Natural killer cell (primary cell): ENCODE measurements at regions not wholly inside any gene's neighbourhood (a gene's known extent, or its start where the extent isn't known, plus 50 kb on each side); places are given as distances from the start of the nearest gene placed in this dataset.
A peak's percentile ranks its signal among the peaks of the same experiment; 100 is the strongest.
"Not testable (repeated sequence)": the region's sequence is repeated elsewhere in the genome, so short reads cannot be mapped to it uniquely, and the experiment has no call there.

Experiments used
- ATAC-seq, 3 donors: fragments of 150-1000 bp in 2 of 3; fragments of 200-7000 bp in 1 of 3; cut with Tn5 transposase; 1 replicate in 1 of 3; 2 replicates in 2 of 3; pipeline ENCODE4 v1.10.0; 2021; ENCODE audit warnings: mild to moderate bottlenecking in 2 of 3, moderate library complexity in 2 of 3
- DNase-seq, 2 donors: peaks; one replicate each; pipeline versions ENCODE4 v3.0.0 to v3.0.0-alpha.2; 2013 to 2021; ENCODE audit warnings: mixed read lengths in 1 of 2
- H3K27ac ChIP-seq: one replicate; pipeline ENCODE4 v1.5.1; 2013; ENCODE audit warnings: mild to moderate bottlenecking, low read length
- H3K27me3 ChIP-seq: one replicate; pipeline ENCODE4 v1.6.1; 2013; ENCODE audit warnings: low read length; ENCODE audit not compliant: control insufficient read depth, insufficient read depth
- H3K36me3 ChIP-seq: one replicate; pipeline ENCODE4 v1.6.1; 2013; ENCODE audit warnings: low read length; ENCODE audit not compliant: control insufficient read depth, insufficient read depth
- H3K4me1 ChIP-seq: one replicate; pipeline ENCODE4 v1.6.1; 2013; ENCODE audit warnings: low read length; ENCODE audit not compliant: control insufficient read depth, insufficient read depth
- H3K4me3 ChIP-seq: one replicate; pipeline ENCODE4 v1.5.1; 2013; ENCODE audit warnings: low read length
- H3K9me3 ChIP-seq: one replicate; pipeline ENCODE4 v1.6.1; 2013; ENCODE audit warnings: low read length; ENCODE audit not compliant: control insufficient read depth, insufficient read depth
- H3K27ac Mint-ChIP-seq, 2 donors: one replicate each; pipeline ENCODE4 v1.8.0; 2022; ENCODE audit warnings: mild to moderate bottlenecking in 2 of 2, mixed read lengths in 2 of 2, moderate library complexity in 1 of 2
- H3K27me3 Mint-ChIP-seq, 2 donors: one replicate each; pipeline ENCODE4 v1.8.0; 2022; ENCODE audit warnings: low read depth in 2 of 2, mixed read lengths in 2 of 2
- H3K36me3 Mint-ChIP-seq: one replicate; pipeline ENCODE4 v1.8.0; 2022; ENCODE audit warnings: mixed read lengths
- H3K4me1 Mint-ChIP-seq, 2 donors: one replicate each; pipeline ENCODE4 v1.8.0; 2022; ENCODE audit warnings: mixed read lengths in 2 of 2
- H3K4me3 Mint-ChIP-seq: one replicate; pipeline ENCODE4 v1.8.0; 2022; ENCODE audit warnings: mild to moderate bottlenecking, moderate library complexity, mixed read lengths
- H3K9me3 Mint-ChIP-seq, 2 donors: one replicate each; pipeline ENCODE4 v1.8.0; 2022; ENCODE audit warnings: mixed read lengths in 2 of 2
- CTCF ChIP-seq: fragments of 200-600 bp; IDR thresholded peaks from one replicate; pipeline ENCODE4 v1.8.0; 2022; ENCODE audit warnings: antibody characterized with exemption
- WGBS: methylation state at CpG from one replicate; pipeline ENCODE4 v1.1.7; 2013; ENCODE audit warnings: missing lambda C conversion rate; ENCODE audit not compliant: insufficient coverage; 5-methylcytosine and 5-hydroxymethylcytosine counted together
- intact Hi-C: fragments of 100-400 bp; cut with micrococcal nuclease; formaldehyde crosslinking; loops from one replicate; pipeline ENCODE4 v1.14.2; 2022

DNA sequence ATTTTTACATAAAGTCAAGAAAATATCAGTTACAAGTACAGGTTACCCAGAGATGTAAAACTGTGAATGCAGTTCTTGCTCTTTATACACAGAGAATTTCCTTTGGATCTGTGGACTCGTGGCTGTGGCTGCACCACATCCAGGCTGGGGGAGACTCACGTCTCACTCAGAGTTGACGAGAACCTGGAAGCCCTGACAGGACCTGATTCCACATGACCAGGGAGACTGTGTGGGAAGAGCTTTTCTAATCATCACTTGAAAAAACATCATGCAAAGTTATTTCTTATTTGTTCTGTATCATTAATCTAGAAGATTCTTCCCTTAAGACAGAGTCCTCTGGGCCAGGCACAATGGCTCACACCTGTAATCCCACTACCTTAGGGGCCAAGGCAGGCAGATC lies 1159.0 kb downstream of the RPIA start:
- DNase-seq (no peak), ATAC-seq (no peak)
- Histone ChIP-seq H3K4me3 (no peak overlapping the region), H3K27ac (no peak overlapping the region), H3K4me1 (peaks cover 9% of the 10 kb centered on the region), H3K9me3 (no peaks in the 10 kb centered on the region), H3K36me3 (no peaks in the 10 kb centered on the region), H3K27me3 (peaks cover 7% of the 10 kb centered on the region)
- 79% methylated on average over 3 of the region's 3 CpGs for WGBS
- peak overlapping the region; percentile 50 for H3K4me3 Mint-ChIP-seq
- intact Hi-C loops, result no loop called here
- H3K36me3 Mint-ChIP-seq, result peaks cover 36% of the 10 kb centered on the region
- no peak for TF ChIP-seq CTCF
- peaks cover 28 to 41% of the 10 kb centered on the region in 2 donors for H3K4me1 Mint-ChIP-seq
- no peak overlapping the region for H3K27ac Mint-ChIP-seq
- H3K9me3 Mint-ChIP-seq, result no peaks in the 10 kb centered on the region
- H3K27me3 Mint-ChIP-seq, result peaks cover 25 to 59% of the 10 kb centered on the region in 2 donors

- TF ChIP-seq CTCF, result no peak
- Mint-ChIP-seq H3K27me3 (peaks cover 22 to 53% of the 10 kb centered on the region in 2 donors), H3K4me1 (peaks cover 23 to 35% of the 10 kb centered on the region in 2 donors), H3K4me3 (peak overlapping the region; percentile 50), H3K27ac (no peak overlapping the region), H3K9me3 (no peaks in the 10 kb centered on the region), H3K36me3 (peaks cover 31% of the 10 kb centered on the region)
- ATAC-seq (peak in 1 of 3 donors; percentile 18), DNase-seq (no peak)
- Histone ChIP-seq H3K27ac (no peak overlapping the region), H3K4me1 (peaks cover 9% of the 10 kb centered on the region), H3K27me3 (peaks cover 7% of the 10 kb centered on the region), H3K9me3 (no peaks in the 10 kb centered on the region), H3K36me3 (no peaks in the 10 kb centered on the region), H3K4me3 (no peak overlapping the region)
- 87% methylated on average over 4 of the region's 4 CpGs for WGBS
- intact Hi-C loops, result no loop called here
These were observed 1159.6 kb downstream of the RPIA start for GRCh38 chr2:89850881-89851582.

- peaks cover 9% of the 10 kb centered on the region for H3K4me1 ChIP-seq
- ATAC-seq (peak in 1 of 3 donors; percentile 7), DNase-seq (no peak)
- H3K36me3 ChIP-seq, result no peaks in the 10 kb centered on the region
- no peaks in the 10 kb centered on the region for H3K9me3 Mint-ChIP-seq
- no peak for TF ChIP-seq CTCF
- no peak overlapping the region for H3K27ac Mint-ChIP-seq
- H3K9me3 ChIP-seq, result no peaks in the 10 kb centered on the region
- 89% methylated on average over 1 of the region's 1 CpG for WGBS
- H3K36me3 Mint-ChIP-seq, result peaks cover 26% of the 10 kb centered on the region
- no peak overlapping the region for H3K27ac ChIP-seq
- H3K27me3 ChIP-seq, result peaks cover 7% of the 10 kb centered on the region
- H3K4me3 Mint-ChIP-seq, result no peak overlapping the region
- H3K27me3 Mint-ChIP-seq, result peaks cover 22 to 48% of the 10 kb centered on the region in 2 donors
- no peak overlapping the region for H3K4me3 ChIP-seq
- intact Hi-C loops, result no loop called here
- peaks cover 23 to 30% of the 10 kb centered on the region in 2 donors for H3K4me1 Mint-ChIP-seq
These were observed 1160.1 kb downstream of the RPIA start for GRCh38 chr2:89851583-89851905.

GRCh38 chr2:89853427-89853826 lies 1162.0 kb downstream of the RPIA start:
- H3K4me1 ChIP-seq, H3K4me3 ChIP-seq, intact Hi-C loops, DNase-seq, H3K4me3 Mint-ChIP-seq, H3K9me3 ChIP-seq, H3K27ac ChIP-seq, H3K27ac Mint-ChIP-seq, H3K36me3 ChIP-seq, H3K27me3 ChIP-seq, H3K9me3 Mint-ChIP-seq: not testable (repeated sequence)
- WGBS, result no CpG with 5 or more reads among the region's 1 CpG
- H3K27me3 Mint-ChIP-seq, result peaks cover 22 to 34% of the 10 kb centered on the region in 2 donors
- H3K4me1 Mint-ChIP-seq, result peaks cover 23 to 28% of the 10 kb centered on the region in 2 donors
- ATAC-seq, result peak; percentile 47 to 95 (median 84)
- peaks cover 22% of the 10 kb centered on the region for H3K36me3 Mint-ChIP-seq

- Mint-ChIP-seq H3K4me1 (peaks cover 11% of the 10 kb centered on the region in 2 donors), H3K27me3 (peaks cover 10 to 11% of the 10 kb centered on the region in 2 donors)
- H3K27me3 ChIP-seq, H3K9me3 Mint-ChIP-seq, H3K9me3 ChIP-seq, DNase-seq, intact Hi-C loops, H3K4me1 ChIP-seq, H3K36me3 ChIP-seq, H3K27ac ChIP-seq, H3K4me3 Mint-ChIP-seq, H3K27ac Mint-ChIP-seq, H3K36me3 Mint-ChIP-seq, H3K4me3 ChIP-seq: not testable (repeated sequence)
- WGBS, result no CpG with 5 or more reads among the region's 2 CpGs
- ATAC-seq, result peak in 1 of 3 donors; percentile 30
These were observed 1164.3 kb downstream of the RPIA start for GRCh38 chr2:89855752-89856151.

- H3K27me3 ChIP-seq, intact Hi-C loops, H3K9me3 Mint-ChIP-seq, H3K4me1 ChIP-seq, DNase-seq, H3K27me3 Mint-ChIP-seq, H3K36me3 Mint-ChIP-seq, H3K4me1 Mint-ChIP-seq, H3K4me3 Mint-ChIP-seq, H3K36me3 ChIP-seq, H3K27ac ChIP-seq, H3K27ac Mint-ChIP-seq, H3K4me3 ChIP-seq, H3K9me3 ChIP-seq: not testable (repeated sequence)
- ATAC-seq, result peak in 1 of 3 donors; percentile 43
- no CpG with 5 or more reads among the region's 7 CpGs for WGBS
These were observed 1164.8 kb downstream of the RPIA start for GRCh38 chr2:89856305-89856704.
